SK-N-SH (cell line): ENCODE measurements at regions not wholly inside any gene's neighbourhood (a gene's known extent, or its start where the extent isn't known, plus 50 kb on each side); places are given as distances from the start of the nearest gene placed in this dataset.

ENCODE experiments used
- CTCF ChIA-PET: fragments of 300-600, 350-600 bp; formaldehyde crosslinking; extraction: SDS; loops from one replicate; lab custom pipeline; 2021; lab: Yijun Ruan, JAX
- POLR2A ChIA-PET: fragments of 350-600 bp; sonication (Branson Sonifier 250); formaldehyde crosslinking; extraction: SDS; loops from one replicate; lab custom pipeline; 2020; ENCODE audit warnings: antibody characterized with exemption, inconsistent platforms; lab: Yijun Ruan, JAX
- DNase-seq: peaks from one replicate; pipeline ENCODE4 v3.0.0; 2012
- H2AFZ ChIP-seq: fragments of 200-600 bp; sonication (generic); 2 replicates; pipeline ENCODE4 v1.8.1; 2016; ENCODE audit warnings: antibody characterized with exemption, mild to moderate bottlenecking, low read depth
- H3F3A ChIP-seq: fragments of 200-600 bp; sonication (generic); replicated peaks from 2 replicates; pipeline ENCODE3; 2016; ENCODE audit warnings: antibody characterized with exemption, mild to moderate bottlenecking; ENCODE audit not compliant: insufficient read depth
- H3K27ac ChIP-seq, 2 experiments: fragments of 200-500 bp in 1 of 2; fragments of 200-600 bp in 1 of 2; sonication (Bioruptor generic) in 1 of 2; sonication (generic), shearing (Covaris generic) in 1 of 2; 2 replicates each; pipeline versions ENCODE4 v1.5.1 to v1.6.1; 2014 to 2016; ENCODE audit warnings: low read depth in 2 of 2, inconsistent platforms in 1 of 2, low read length in 1 of 2, mild to moderate bottlenecking in 1 of 2, mixed read lengths in 1 of 2
- H3K27me3 ChIP-seq: fragments of 200-600 bp; sonication (generic), shearing (Covaris generic); 2 replicates; pipeline ENCODE4 v1.6.1; 2016; ENCODE audit warnings: mixed run types; ENCODE audit not compliant: insufficient read depth
- H3K36me3 ChIP-seq, 2 experiments: fragments of 200-500 bp in 1 of 2; fragments of 200-600 bp in 1 of 2; sonication (Bioruptor generic) in 1 of 2; sonication (generic) in 1 of 2; replicated peaks in 1 of 2; 2 replicates each; pipeline versions ENCODE3 to v1.5.1; 2014 to 2016; ENCODE audit warnings: low read length in 1 of 2, mild to moderate bottlenecking in 1 of 2; ENCODE audit not compliant: insufficient read depth in 2 of 2, control insufficient read depth in 1 of 2
- H3K4me1 ChIP-seq, 2 experiments: fragments of 200-500 bp in 1 of 2; fragments of 200-600 bp in 1 of 2; sonication (Bioruptor generic) in 1 of 2; sonication (generic), shearing (Covaris generic) in 1 of 2; 2 replicates each; pipeline versions ENCODE4 v1.5.1 to v1.6.1; 2014 to 2016; ENCODE audit warnings: low read depth in 1 of 2, low read length in 1 of 2, mixed run types in 1 of 2; ENCODE audit not compliant: insufficient read depth in 2 of 2, control insufficient read depth in 1 of 2
- H3K4me2 ChIP-seq: fragments of 200-600 bp; sonication (generic), shearing (Covaris generic); 2 replicates; pipeline ENCODE4 v1.6.1; 2017; ENCODE audit warnings: mixed run types
- H3K4me3 ChIP-seq, 2 experiments: fragments of 200-500 bp in 1 of 2; fragments of 200-600 bp in 1 of 2; sonication (Bioruptor generic) in 1 of 2; sonication (generic), shearing (Covaris generic) in 1 of 2; 2 replicates each; pipeline versions ENCODE4 v1.5.1 to v1.8.1; 2014 to 2016; ENCODE audit warnings: low read depth in 2 of 2, inconsistent platforms in 1 of 2, low read length in 1 of 2, mild to moderate bottlenecking in 1 of 2, mixed read lengths in 1 of 2, moderate library complexity in 1 of 2
- H3K79me2 ChIP-seq: fragments of 200-600 bp; sonication (generic); 2 replicates; pipeline ENCODE4 v1.8.1; 2017; ENCODE audit warnings: mild to moderate bottlenecking; ENCODE audit not compliant: insufficient read depth
- H3K9ac ChIP-seq: fragments of 200-600 bp; sonication (generic); 2 replicates; pipeline ENCODE4 v1.6.1; 2017; ENCODE audit warnings: mixed run types
- H3K9me2 ChIP-seq: fragments of 200-600 bp; sonication (generic); 2 replicates; pipeline ENCODE4 v1.6.1; 2017; ENCODE audit warnings: mixed run types
- H3K9me3 ChIP-seq: fragments of 200-600 bp; sonication (generic); 2 replicates; pipeline ENCODE4 v1.6.1; 2017; ENCODE audit warnings: mixed run types, mild to moderate bottlenecking, moderate library complexity
- H4K20me1 ChIP-seq: fragments of 200-600 bp; sonication (generic); 2 replicates; pipeline ENCODE4 v1.6.1; 2017; ENCODE audit warnings: mild to moderate bottlenecking, mixed run types; ENCODE audit not compliant: insufficient read depth
- EP300 ChIP-seq, 2 experiments: IDR thresholded peaks; 2 replicates each; pipeline versions ENCODE4 v1.4.0 to v1.6.1; 2012; ENCODE audit warnings: borderline replicate concordance in 1 of 2, low read depth in 1 of 2, low read length in 1 of 2
- EZH2phosphoT487 ChIP-seq: fragments of 200-600 bp; sonication (generic); IDR thresholded peaks from 2 replicates; pipeline ENCODE4 v1.6.1; 2017; ENCODE audit warnings: low read depth, mixed run types, mild to moderate bottlenecking, antibody characterized with exemption, moderate library complexity, borderline replicate concordance
- FOSL2 ChIP-seq: IDR thresholded peaks from 2 replicates; pipeline ENCODE4 v1.4.0; 2012; ENCODE audit warnings: low read depth, mild to moderate bottlenecking, moderate library complexity, borderline replicate concordance
- FOXM1 ChIP-seq: IDR thresholded peaks from 2 replicates; pipeline ENCODE4 v1.4.0; 2012; ENCODE audit warnings: low read depth, mild to moderate bottlenecking
- MEF2A ChIP-seq: IDR thresholded peaks from 2 replicates; pipeline ENCODE4 v1.4.0; 2012; ENCODE audit warnings: low read depth, borderline replicate concordance
- MXI1 ChIP-seq: IDR thresholded peaks from 2 replicates; pipeline ENCODE4 v1.6.1; 2012; ENCODE audit warnings: mild to moderate bottlenecking, low read depth, low read length, improper control_type of control experiment
- NRF1 ChIP-seq: IDR thresholded peaks from 2 replicates; pipeline ENCODE4 v1.6.1; 2012; ENCODE audit warnings: low read depth, mild to moderate bottlenecking, low read length
- RAD21 ChIP-seq: IDR thresholded peaks from 2 replicates; pipeline ENCODE4 v1.6.1; 2012; ENCODE audit warnings: mild to moderate bottlenecking, low read length
- RCOR1 ChIP-seq: fragments of 150-350 bp; IDR thresholded peaks from 2 replicates; pipeline ENCODE4 v1.6.1; 2017; ENCODE audit warnings: antibody characterized with exemption, low read length
- RXRA ChIP-seq: IDR thresholded peaks from 2 replicates; pipeline ENCODE4 v1.4.0; 2012; ENCODE audit warnings: low read depth, mild to moderate bottlenecking, borderline replicate concordance
- TAF1 ChIP-seq: IDR thresholded peaks from 2 replicates; pipeline ENCODE4 v1.6.1; 2012; ENCODE audit warnings: low read depth, mild to moderate bottlenecking, low read length, moderate library complexity, borderline replicate concordance
- WGBS: methylation state at CpG from one replicate; pipeline ENCODE4 v1.1.6; 2017; ENCODE audit warnings: low lambda C conversion rate; 5-methylcytosine and 5-hydroxymethylcytosine counted together
- TF ChIP-seq, protein P1 (sequence below): fragments of 150-350 bp; IDR thresholded peaks from 2 replicates; pipeline ENCODE4 v1.6.1; 2016; ENCODE audit warnings: mild to moderate bottlenecking, low read depth, low read length
- TF ChIP-seq, protein P2 (sequence below): IDR thresholded peaks from 2 replicates; pipeline ENCODE4 v1.4.0; 2012; ENCODE audit warnings: low read depth, borderline replicate concordance
- TF ChIP-seq, protein P3 (sequence below): IDR thresholded peaks from 2 replicates; pipeline ENCODE4; 2012
- TF ChIP-seq, protein P4 (sequence below): IDR thresholded peaks from 2 replicates; pipeline ENCODE4 v1.4.0; 2012; ENCODE audit warnings: low read depth, borderline replicate concordance

DNA sequence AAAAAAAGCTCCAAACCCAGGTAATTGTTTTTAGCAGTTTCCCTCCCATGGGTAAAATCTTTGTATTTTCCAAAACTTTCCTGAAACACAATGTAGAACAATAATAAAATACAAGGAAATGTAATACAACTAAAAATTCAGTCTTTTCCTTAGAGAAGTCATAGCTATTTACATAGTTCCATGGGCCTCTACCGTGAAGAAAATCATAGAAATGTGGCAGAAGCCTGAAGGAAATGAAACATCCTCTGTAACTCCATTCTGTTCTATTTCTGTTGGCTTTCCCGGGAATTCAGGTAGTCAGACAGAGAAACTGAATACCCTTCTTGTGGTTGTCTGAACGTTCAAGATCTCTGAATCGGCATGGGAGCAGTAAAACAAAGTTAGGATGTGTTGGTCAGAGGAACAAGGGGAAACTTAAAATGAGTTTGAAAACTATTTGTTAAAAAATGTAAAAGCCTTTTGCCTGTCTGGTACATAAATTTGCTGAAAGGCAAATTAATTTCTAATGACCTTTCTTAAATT, 202.4 kb upstream of the ZNF608 start:
- Histone ChIP-seq H4K20me1 (no peaks in the 10 kb centered on the region), H3K9me2 (no peaks in the 10 kb centered on the region), H3K4me1 (no peaks in the 10 kb centered on the region), H3K4me3 (no peak overlapping the region), H3K27ac (no peak overlapping the region), H3K9ac (no peak overlapping the region), H2AFZ (no peak overlapping the region), H3K9me3 (no peaks in the 10 kb centered on the region), H3F3A (no peaks in the 10 kb centered on the region), H3K4me2 (no peak overlapping the region), H3K79me2 (no peaks in the 10 kb centered on the region), H3K27me3 (no peaks in the 10 kb centered on the region), H3K36me3 (no peaks in the 10 kb centered on the region)
- CTCF ChIA-PET, result interaction anchor here (0.8 to 0.9 kb wide), 2 partner anchors 14 to 115 kb away, joined by 3 read pairs; no protein-coding TSS in a partner anchor
- DNase-seq, result no peak
- 78% methylated on average over 4 of the region's 4 CpGs for WGBS
- TF ChIP-seq, protein P1, sequence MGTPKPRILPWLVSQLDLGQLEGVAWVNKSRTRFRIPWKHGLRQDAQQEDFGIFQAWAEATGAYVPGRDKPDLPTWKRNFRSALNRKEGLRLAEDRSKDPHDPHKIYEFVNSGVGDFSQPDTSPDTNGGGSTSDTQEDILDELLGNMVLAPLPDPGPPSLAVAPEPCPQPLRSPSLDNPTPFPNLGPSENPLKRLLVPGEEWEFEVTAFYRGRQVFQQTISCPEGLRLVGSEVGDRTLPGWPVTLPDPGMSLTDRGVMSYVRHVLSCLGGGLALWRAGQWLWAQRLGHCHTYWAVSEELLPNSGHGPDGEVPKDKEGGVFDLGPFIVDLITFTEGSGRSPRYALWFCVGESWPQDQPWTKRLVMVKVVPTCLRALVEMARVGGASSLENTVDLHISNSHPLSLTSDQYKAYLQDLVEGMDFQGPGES, result no peak
- no peak for TF ChIP-seq TAF1
- TF ChIP-seq MEF2A, result no peak
- TF ChIP-seq NRF1, result no peak
- TF ChIP-seq RAD21, result no peak
- TF ChIP-seq EP300 (IDR thresholded peaks at IDR 0.05; ENCODE audit: borderline replicate concordance in 1 of 2, low read depth in 1 of 2, low read length in 1 of 2), result no peak
- TF ChIP-seq, protein P2, sequence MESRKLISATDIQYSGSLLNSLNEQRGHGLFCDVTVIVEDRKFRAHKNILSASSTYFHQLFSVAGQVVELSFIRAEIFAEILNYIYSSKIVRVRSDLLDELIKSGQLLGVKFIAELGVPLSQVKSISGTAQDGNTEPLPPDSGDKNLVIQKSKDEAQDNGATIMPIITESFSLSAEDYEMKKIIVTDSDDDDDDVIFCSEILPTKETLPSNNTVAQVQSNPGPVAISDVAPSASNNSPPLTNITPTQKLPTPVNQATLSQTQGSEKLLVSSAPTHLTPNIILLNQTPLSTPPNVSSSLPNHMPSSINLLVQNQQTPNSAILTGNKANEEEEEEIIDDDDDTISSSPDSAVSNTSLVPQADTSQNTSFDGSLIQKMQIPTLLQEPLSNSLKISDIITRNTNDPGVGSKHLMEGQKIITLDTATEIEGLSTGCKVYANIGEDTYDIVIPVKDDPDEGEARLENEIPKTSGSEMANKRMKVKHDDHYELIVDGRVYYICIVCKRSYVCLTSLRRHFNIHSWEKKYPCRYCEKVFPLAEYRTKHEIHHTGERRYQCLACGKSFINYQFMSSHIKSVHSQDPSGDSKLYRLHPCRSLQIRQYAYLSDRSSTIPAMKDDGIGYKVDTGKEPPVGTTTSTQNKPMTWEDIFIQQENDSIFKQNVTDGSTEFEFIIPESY, result no peak
- TF ChIP-seq EZH2phosphoT487, result no peak
- TF ChIP-seq FOXM1, result no peak
- TF ChIP-seq, protein P3, sequence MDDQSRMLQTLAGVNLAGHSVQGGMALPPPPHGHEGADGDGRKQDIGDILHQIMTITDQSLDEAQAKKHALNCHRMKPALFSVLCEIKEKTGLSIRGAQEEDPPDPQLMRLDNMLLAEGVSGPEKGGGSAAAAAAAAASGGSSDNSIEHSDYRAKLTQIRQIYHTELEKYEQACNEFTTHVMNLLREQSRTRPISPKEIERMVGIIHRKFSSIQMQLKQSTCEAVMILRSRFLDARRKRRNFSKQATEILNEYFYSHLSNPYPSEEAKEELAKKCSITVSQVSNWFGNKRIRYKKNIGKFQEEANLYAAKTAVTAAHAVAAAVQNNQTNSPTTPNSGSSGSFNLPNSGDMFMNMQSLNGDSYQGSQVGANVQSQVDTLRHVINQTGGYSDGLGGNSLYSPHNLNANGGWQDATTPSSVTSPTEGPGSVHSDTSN, result no peak
- no peak for TF ChIP-seq RCOR1
- TF ChIP-seq RXRA, result no peak
- TF ChIP-seq FOSL2, result no peak
- no peak for TF ChIP-seq MXI1
- TF ChIP-seq, protein P4, sequence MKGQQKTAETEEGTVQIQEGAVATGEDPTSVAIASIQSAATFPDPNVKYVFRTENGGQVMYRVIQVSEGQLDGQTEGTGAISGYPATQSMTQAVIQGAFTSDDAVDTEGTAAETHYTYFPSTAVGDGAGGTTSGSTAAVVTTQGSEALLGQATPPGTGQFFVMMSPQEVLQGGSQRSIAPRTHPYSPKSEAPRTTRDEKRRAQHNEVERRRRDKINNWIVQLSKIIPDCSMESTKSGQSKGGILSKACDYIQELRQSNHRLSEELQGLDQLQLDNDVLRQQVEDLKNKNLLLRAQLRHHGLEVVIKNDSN, result no peak
- POLR2A ChIA-PET, result no interaction called here
